ENCODE measurements at regions not wholly inside any gene's neighbourhood (a gene's known extent, or its start where the extent isn't known, plus 50 kb on each side); places are given as distances from the start of the nearest gene placed in this dataset.
A peak's percentile ranks its signal among the peaks of the same experiment; 100 is the strongest.

DNA sequence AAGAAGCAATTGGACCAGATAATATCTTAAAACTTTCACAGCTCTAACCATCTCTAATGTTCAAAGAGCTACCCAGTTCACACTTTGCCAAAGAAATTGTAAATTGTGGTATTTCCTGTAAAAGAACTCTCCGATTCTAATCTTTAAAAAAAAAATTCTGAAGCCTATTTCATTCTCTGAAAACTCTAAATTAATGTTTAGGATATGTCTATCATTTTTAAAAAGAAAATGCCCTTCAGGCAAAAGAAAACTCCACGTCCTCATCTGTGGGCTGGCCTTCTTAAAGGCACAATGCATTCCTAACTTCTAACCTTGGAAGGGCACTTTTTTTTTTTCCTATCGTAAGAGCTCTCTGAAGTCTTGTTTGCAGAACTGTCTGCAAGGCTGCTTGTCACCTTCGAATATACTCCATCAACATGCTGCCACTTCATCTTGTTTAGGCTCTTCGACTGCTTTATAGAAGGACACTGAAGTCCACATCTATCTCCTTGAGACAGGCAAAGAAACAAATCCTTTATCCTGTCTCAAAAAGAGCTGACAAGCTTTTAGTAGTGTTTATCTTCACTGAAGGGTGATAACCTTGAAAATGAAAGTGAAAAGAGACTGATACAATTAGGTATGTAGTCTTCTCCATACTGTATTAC is 124.3 kb upstream of the SLC39A10 start:
- peak overlapping the region; percentile 70 for H3K4me2 ChIP-seq (ENCODE audit: low read length)
- RAD21 ChIA-PET (ENCODE audit: low non-redundant PET in 1 of 2, low total read pairs in 2 of 2, uncharacterized antibody in 2 of 2, unreplicated experiment in 2 of 2) = no interaction called here
- no peaks in the 10 kb centered on the region for H3K27me3 ChIP-seq (ENCODE audit: insufficient read depth, low read length)
- H3K27ac ChIP-seq (ENCODE audit: low read depth, low read length) = no peak overlapping the region
- no peaks in the 10 kb centered on the region for H4K20me1 ChIP-seq (ENCODE audit: insufficient read depth)
- H2AFZ ChIP-seq (ENCODE audit: low read depth, low read length, poor library complexity, severe bottlenecking) = peak overlapping the region; percentile 92
- CTCF ChIA-PET = no interaction called here
- intact Hi-C loops (cut with micrococcal nuclease) = no loop called here
- POLR2A ChIA-PET = no interaction called here
- TF ChIP-seq ZNF274 (IDR thresholded peaks at IDR 0.05; ENCODE audit: low read depth, low read length) = no peak
- TF ChIP-seq, protein P1, sequence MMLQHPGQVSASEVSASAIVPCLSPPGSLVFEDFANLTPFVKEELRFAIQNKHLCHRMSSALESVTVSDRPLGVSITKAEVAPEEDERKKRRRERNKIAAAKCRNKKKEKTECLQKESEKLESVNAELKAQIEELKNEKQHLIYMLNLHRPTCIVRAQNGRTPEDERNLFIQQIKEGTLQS (IDR thresholded peaks at IDR 0.05) = no peak
- no peak for TF ChIP-seq SIN3A (IDR thresholded peaks at IDR 0.05; ENCODE audit: low read depth)
- H3K9me2 ChIP-seq (ENCODE audit: insufficient read depth) = no peaks in the 10 kb centered on the region
- H3K4me1 ChIP-seq (ENCODE audit: control insufficient read depth in 1 of 2, insufficient read depth in 2 of 2, low read length in 2 of 2) = peaks cover 12 to 20% of the 10 kb centered on the region in 2 experiments
- no peaks in the 10 kb centered on the region for H3K9me3 ChIP-seq (ENCODE audit: control insufficient read depth in 1 of 2, insufficient read depth in 1 of 2, low read depth in 1 of 2, low read length in 2 of 2)
- DNase-seq (ENCODE audit: low read depth, low spot score) (no peak), ATAC-seq (no peak)
- no TSS peak for BruUV-seq (replicated peaks)
- no peak overlapping the region for H3K9ac ChIP-seq (ENCODE audit: low read length)
- no peaks in the 10 kb centered on the region for H3K79me2 ChIP-seq (ENCODE audit: insufficient read depth, low read length)
- H3K36me3 ChIP-seq (ENCODE audit: control insufficient read depth in 1 of 2, insufficient read depth in 2 of 2, low read length in 2 of 2) = no peaks in the 10 kb centered on the region
- H3K4me3 ChIP-seq (replicated peaks in 1 of 2; ENCODE audit: low read depth in 1 of 2, low read length in 2 of 2) = no peak overlapping the region

DNA sequence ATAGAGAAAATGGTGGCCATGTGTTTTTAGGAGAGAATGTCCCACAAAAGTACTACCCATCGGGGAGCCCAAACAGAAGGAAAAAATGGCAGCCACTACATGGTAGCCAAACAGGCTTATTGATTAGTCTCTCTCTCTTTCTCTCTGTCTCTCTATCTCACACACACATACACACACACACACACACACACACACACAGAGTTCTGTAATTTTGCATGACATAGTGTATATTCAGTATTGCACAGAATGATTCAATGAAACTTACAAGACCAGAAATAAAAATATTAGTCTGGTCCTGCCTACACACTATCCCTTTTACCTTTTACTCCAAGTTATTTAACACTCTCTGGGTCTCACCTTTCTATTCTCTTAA is 124.8 kb upstream of the SLC39A10 start:
- Histone ChIP-seq H3K4me2 (ENCODE audit: low read length) (no peak overlapping the region; the same call in 1 of the 2 replicates), H3K4me3 (replicated peaks in 1 of 2; ENCODE audit: low read depth in 1 of 2, low read length in 2 of 2) (no peak overlapping the region), H3K9me2 (ENCODE audit: insufficient read depth) (no peaks in the 10 kb centered on the region), H3K27ac (ENCODE audit: low read depth, low read length) (no peak overlapping the region), H3K36me3 (ENCODE audit: control insufficient read depth in 1 of 2, insufficient read depth in 2 of 2, low read length in 2 of 2) (no peaks in the 10 kb centered on the region), H2AFZ (ENCODE audit: low read depth, low read length, poor library complexity, severe bottlenecking) (peak overlapping the region; percentile 92), H3K9me3 (ENCODE audit: control insufficient read depth in 1 of 2, insufficient read depth in 1 of 2, low read depth in 1 of 2, low read length in 2 of 2) (no peaks in the 10 kb centered on the region), H3K4me1 (ENCODE audit: control insufficient read depth in 1 of 2, insufficient read depth in 2 of 2, low read length in 2 of 2) (peaks cover 12 to 20% of the 10 kb centered on the region in 2 experiments), H3K9ac (ENCODE audit: low read length) (no peak overlapping the region), H3K27me3 (ENCODE audit: insufficient read depth, low read length) (no peaks in the 10 kb centered on the region), H4K20me1 (ENCODE audit: insufficient read depth) (no peaks in the 10 kb centered on the region), H3K79me2 (ENCODE audit: insufficient read depth, low read length) (no peaks in the 10 kb centered on the region)
- POLR2A ChIA-PET = no interaction called here
- CTCF ChIA-PET = no interaction called here
- intact Hi-C loops (cut with micrococcal nuclease) = no loop called here
- no peak for ATAC-seq
- BruUV-seq (replicated peaks) = no TSS peak
- no peak for TF ChIP-seq FOSL1 (IDR thresholded peaks at IDR 0.05; ENCODE audit: low read depth)
- TF ChIP-seq ZFX (IDR thresholded peaks at IDR 0.05) = no peak
- no peak for TF ChIP-seq EGR1 (IDR thresholded peaks at IDR 0.05; ENCODE audit: low read depth)
- TF ChIP-seq, protein P2, sequence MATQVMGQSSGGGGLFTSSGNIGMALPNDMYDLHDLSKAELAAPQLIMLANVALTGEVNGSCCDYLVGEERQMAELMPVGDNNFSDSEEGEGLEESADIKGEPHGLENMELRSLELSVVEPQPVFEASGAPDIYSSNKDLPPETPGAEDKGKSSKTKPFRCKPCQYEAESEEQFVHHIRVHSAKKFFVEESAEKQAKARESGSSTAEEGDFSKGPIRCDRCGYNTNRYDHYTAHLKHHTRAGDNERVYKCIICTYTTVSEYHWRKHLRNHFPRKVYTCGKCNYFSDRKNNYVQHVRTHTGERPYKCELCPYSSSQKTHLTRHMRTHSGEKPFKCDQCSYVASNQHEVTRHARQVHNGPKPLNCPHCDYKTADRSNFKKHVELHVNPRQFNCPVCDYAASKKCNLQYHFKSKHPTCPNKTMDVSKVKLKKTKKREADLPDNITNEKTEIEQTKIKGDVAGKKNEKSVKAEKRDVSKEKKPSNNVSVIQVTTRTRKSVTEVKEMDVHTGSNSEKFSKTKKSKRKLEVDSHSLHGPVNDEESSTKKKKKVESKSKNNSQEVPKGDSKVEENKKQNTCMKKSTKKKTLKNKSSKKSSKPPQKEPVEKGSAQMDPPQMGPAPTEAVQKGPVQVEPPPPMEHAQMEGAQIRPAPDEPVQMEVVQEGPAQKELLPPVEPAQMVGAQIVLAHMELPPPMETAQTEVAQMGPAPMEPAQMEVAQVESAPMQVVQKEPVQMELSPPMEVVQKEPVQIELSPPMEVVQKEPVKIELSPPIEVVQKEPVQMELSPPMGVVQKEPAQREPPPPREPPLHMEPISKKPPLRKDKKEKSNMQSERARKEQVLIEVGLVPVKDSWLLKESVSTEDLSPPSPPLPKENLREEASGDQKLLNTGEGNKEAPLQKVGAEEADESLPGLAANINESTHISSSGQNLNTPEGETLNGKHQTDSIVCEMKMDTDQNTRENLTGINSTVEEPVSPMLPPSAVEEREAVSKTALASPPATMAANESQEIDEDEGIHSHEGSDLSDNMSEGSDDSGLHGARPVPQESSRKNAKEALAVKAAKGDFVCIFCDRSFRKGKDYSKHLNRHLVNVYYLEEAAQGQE (IDR thresholded peaks at IDR 0.05; ENCODE audit: low read depth) = no peak
- TF ChIP-seq RAD21 (IDR thresholded peaks at IDR 0.05; ENCODE audit: low read depth) = no peak
- no peak for TF ChIP-seq SRF (IDR thresholded peaks at IDR 0.05; ENCODE audit: low read depth)
- no peak for TF ChIP-seq EZH2phosphoT487 (IDR thresholded peaks at IDR 0.05; ENCODE audit: borderline replicate concordance)
- no peak for TF ChIP-seq SP1 (IDR thresholded peaks at IDR 0.05; ENCODE audit: low read depth)
- TF ChIP-seq, protein P3, sequence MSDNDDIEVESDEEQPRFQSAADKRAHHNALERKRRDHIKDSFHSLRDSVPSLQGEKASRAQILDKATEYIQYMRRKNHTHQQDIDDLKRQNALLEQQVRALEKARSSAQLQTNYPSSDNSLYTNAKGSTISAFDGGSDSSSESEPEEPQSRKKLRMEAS (IDR thresholded peaks at IDR 0.05) = no peak
- no peak for TF ChIP-seq JUND (IDR thresholded peaks at IDR 0.05)
- no peak for TF ChIP-seq ZNF274 (IDR thresholded peaks at IDR 0.05; ENCODE audit: low read depth, low read length)
- no peak for TF ChIP-seq POLR2A (IDR thresholded peaks at IDR 0.05; ENCODE audit: borderline replicate concordance, extremely low read depth, insufficient read depth, insufficient read length)
- TF ChIP-seq POLR2AphosphoS5 (IDR thresholded peaks at IDR 0.05; ENCODE audit: low read depth, low read length) = no peak
- TF ChIP-seq, protein P4, sequence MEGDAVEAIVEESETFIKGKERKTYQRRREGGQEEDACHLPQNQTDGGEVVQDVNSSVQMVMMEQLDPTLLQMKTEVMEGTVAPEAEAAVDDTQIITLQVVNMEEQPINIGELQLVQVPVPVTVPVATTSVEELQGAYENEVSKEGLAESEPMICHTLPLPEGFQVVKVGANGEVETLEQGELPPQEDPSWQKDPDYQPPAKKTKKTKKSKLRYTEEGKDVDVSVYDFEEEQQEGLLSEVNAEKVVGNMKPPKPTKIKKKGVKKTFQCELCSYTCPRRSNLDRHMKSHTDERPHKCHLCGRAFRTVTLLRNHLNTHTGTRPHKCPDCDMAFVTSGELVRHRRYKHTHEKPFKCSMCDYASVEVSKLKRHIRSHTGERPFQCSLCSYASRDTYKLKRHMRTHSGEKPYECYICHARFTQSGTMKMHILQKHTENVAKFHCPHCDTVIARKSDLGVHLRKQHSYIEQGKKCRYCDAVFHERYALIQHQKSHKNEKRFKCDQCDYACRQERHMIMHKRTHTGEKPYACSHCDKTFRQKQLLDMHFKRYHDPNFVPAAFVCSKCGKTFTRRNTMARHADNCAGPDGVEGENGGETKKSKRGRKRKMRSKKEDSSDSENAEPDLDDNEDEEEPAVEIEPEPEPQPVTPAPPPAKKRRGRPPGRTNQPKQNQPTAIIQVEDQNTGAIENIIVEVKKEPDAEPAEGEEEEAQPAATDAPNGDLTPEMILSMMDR (IDR thresholded peaks at IDR 0.05 in 2 of 3, conservative IDR thresholded peaks at IDR 0.05 in 1 of 3; ENCODE audit: borderline replicate concordance in 1 of 3, insufficient read depth in 1 of 3, low read depth in 2 of 3, low read length in 2 of 3) = no peak
- RAD21 ChIA-PET (ENCODE audit: low non-redundant PET in 1 of 2, low total read pairs in 2 of 2, uncharacterized antibody in 2 of 2, unreplicated experiment in 2 of 2) = no interaction called here
- DNase-seq (ENCODE audit: low read depth, low spot score) = no peak

All from HCT116 (cell line).